Renal cortex interstitium (tissue), 11 donors: ENCODE measurements at regions not wholly inside any gene's neighbourhood (a gene's known extent, or its start where the extent isn't known, plus 50 kb on each side); places are given as distances from the start of the nearest gene placed in this dataset.
"Not testable (repeated sequence)": the region's sequence is repeated elsewhere in the genome, so short reads cannot be mapped to it uniquely, and the experiment has no call there.

Source experiments
- DNase-seq, 11 donors: peaks; one replicate each; pipeline ENCODE4 v3.0.0-alpha.2; 2013; ENCODE audit warnings: low read depth in 9 of 11, low spot score in 4 of 11; ENCODE audit errors: extremely low read depth in 1 of 11

DNA sequence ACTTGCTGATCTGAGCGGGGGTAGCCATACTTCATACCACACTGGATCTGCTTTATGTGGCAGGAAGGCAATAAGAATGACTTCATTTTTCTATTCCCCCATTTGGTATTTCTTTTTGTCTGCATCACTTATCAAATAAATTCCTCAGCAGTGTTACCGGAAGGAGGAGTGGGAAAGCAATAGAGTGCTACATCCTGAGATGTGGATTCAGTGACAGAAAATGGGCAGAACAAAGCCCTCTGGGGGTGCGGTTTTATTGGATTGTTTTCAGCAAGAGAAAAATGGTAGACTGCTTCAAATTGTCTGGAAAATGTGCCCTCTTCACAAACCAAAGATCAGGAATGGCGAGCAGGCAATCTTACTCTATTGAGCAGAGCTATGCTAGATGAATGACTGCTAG lies 751.9 kb upstream of the NEGR1 start:
- no peak for DNase-seq

DNA sequence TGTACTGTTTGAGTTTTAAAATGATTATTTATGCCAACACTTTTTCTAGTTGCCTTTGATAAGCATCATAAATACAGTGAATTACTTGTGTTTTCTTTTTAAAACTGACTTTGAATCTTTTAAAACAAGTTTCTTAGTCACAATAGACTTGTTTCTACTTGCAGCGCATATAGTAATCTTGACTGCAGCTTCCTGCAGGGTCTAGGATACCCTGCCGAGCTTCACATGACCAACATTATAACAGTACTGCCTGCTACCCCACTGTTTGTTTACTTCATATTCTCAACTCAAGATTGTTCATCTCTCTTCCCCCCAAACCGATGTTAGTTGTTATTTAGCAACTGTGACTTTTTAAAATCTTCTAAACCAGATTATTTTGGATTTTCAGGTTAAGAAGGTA lies 751.3 kb upstream of the NEGR1 start:
- no peak for DNase-seq

DNA sequence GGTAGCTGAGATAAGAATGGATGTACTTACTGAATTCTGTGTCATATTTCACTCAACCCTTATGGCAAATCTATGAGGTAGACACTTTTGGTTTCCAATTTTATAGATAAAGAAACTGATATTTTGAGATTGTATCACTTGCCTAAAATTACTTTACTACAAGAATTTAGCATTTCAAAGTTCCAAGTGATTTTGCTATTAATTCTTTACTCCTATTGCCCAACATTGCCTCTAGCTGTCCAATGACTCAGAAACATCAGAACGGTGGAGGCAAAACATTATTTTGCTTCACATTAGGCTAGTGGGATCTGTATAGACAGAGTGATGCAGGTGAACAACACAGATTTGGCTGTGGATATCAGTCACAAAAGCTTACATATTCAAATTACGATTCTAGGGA lies 747.2 kb upstream of the NEGR1 start:
- no peak for DNase-seq

DNA sequence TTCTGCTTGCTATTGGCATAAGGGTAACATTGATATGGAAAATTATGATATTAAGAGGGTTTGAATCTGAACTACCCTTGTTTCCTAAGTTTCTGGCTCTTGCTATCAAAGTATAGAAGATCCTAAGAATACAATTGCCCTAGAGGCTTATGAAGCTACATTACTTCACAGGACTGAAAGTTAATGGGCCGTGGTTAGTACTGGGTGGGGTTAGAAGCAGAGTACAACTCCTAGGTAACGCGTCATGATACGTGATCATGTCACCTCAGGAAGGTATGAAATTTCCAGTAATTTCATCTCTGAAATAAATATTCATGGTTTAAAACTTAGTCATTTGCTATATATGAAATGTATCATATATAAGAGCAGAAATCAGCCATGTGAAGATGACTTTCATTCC lies 743.8 kb upstream of the NEGR1 start:
- DNase-seq = no peak

DNA sequence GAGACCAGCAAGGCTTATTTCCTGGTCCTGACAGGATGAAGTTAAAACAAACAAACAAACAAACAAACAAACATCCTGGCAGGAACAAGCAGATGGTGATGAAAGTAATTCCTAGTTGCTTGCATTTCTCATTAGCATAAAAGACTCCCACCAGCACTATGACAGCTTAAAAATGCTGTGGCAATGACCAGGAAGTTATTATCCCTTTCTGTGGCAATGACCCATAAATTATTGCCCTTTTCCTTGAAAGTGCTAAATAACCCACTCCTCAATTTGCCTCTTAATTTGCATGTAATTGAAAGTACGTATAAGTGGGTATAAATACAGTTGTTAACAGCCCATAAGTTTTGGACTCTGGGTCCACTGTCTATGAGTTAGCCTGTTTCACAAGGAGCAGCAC lies 727.6 kb upstream of the NEGR1 start:
- DNase-seq = no peak

DNA sequence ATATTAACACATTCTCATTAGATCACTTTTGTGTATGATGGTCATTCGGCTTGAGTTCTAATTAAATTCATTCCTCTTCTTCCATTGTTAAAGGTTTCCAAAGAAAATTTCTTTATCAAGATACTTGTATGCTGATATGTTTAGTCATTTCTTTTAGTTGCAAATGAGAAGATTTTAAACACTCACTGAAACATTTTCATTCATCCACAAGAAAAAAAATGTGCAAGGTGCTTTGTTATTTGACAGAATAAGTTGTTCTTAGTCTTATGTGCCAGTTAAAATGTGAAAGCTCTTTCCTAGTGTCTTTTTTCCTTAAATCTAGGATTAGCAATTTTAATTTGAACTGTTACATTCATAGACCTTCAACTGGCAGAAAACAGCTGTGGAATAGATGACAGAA lies 727.0 kb upstream of the NEGR1 start:
- no peak for DNase-seq

DNA sequence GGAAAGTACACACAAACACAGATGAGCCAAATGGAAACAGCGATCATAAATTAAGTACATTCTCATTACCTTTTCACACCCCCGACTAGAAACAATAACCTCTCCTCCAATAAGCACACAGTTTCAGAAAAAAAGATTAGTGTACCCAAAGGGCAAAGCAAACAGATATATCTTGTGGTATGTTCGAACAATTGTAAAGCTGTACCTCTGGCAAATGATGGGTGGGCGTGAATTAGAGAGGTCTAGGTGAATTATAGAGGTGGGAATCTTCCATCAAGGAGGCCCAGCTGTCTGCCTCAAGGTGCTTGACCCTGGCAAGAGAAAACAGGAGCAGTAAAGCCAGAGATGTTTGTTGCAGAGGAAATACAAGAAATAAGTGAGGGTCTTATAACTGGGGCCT lies 715.3 kb upstream of the NEGR1 start:
- no peak for DNase-seq

DNA sequence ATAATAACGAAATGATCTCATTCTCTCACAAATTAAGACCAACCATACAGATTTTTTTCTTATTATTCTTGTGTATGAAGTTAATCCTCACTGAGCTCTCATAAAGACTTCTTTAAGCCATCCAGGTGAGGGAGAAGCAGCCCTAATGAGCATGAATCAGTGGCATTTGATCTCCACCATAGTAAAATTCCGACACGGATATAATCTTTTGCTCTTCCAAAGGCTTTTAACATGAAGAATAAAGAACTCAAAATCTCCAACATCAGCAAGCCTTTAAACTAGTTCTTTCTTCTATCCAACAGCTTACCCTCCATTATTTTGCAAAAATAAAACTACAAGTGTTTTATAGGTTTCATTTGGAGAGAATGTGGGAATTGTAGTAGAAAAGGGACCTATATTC lies 714.7 kb upstream of the NEGR1 start:
- DNase-seq = no peak

DNA sequence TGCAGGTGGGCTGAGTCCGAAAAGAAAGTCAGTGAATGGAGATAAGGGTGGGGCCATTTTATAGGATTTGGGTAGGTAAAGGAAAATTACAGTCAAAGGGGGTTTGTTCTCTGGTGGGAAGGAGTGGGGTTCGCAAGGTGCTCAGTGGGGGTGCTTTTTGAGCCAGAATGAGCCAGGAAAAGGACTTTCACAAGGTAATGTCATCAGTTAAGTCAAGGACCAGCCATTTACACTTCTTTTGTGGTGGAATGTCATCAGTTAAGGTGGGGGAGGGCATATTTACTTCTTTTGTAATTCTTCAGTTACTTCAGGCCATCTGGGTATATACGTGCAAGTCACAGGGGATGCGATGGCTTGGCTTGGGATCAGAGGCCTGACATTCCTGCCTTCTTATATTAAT lies 705.5 kb upstream of the NEGR1 start:
- not testable (repeated sequence) for DNase-seq

DNA sequence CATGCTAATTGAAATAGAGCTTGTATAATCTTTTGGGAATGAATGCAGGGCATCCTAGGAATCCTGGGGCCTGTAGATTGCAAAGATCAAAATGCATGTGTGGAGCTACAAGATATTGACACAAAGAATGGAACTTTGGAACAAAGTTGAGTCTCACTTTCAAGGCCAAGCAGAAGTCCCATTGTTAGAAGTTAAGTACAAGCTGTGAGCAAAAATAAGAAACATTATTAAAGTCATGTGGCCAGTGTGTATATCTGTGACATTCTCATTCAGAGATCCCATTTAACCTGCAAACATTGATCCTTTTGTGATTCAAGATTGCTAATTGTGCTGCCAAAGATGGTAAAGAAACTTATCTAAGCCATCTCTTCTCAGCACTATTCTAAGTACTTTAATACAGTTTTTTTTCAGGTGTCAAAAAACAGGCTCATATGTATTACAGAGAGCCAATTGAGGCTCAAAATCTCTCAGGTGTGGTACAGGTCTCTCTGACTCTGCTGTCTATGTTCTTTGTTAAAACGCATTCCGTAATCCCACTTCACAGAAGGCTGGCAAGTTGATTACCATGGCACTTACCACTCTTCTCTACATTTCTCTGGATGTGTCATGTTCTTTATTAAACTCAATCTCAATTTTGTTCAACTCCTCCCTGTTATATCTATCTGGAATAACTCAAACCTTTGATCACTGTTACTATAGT lies 704.4 kb upstream of the NEGR1 start:
- DNase-seq = no peak

DNA sequence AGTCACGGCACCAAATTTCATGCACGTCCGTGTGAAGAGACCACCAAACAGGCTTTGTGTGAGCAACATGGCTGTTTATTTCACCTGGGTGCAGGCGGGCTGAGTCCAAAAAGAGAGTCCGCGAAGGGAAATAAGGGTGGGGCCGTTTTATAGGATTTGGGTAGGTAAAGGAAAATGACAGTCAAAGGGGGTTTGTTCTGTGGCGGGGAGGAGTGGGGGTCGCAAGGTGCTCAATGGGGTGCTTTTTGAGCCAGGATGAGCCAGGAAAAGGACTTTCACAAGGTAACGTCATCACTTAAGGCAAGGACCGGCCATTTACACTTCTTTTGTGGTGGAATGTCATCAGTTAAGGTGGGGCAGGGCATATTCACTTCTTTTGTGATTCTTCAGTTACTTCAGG lies 702.7 kb upstream of the NEGR1 start:
- not testable (repeated sequence) for DNase-seq

DNA sequence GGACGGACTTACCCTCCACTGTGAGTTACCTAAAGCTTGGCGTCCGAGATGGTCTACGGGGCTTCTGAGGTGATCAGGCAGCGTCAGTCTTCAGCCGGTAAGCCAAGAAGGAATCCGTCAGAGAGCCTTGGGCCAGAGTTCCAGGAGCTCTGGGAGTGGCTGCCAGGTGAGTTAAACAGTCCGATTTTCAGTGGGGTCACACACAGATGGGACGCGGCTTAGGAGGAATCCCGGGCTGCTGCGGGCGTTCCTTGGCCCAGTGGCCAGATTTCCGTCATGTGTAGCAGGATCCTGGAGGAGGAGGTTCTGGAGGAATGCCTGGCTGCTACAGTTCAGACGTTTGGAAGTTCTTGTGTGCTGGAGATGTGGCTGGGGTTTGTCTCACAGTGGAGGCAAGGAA lies 700.7 kb upstream of the NEGR1 start:
- DNase-seq = not testable (repeated sequence)

DNA sequence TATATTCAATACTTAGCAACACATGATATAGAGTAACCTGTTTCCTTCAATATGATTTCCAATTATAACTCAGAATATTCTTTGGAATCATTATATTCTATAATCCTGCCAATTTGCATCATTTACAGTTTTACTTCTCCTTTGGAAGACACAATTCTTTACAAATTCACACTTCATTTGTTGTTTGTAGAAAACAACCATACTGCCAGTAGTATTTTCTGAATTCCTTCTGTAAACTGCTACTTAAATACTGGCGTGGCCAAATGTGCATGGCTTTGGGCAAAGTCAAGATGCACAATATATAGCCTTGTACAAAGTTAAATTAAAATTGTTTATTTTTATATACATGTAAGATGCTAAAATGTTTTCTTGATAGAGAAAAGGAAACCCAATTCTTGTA lies 687.1 kb upstream of the NEGR1 start:
- DNase-seq = no peak

DNA sequence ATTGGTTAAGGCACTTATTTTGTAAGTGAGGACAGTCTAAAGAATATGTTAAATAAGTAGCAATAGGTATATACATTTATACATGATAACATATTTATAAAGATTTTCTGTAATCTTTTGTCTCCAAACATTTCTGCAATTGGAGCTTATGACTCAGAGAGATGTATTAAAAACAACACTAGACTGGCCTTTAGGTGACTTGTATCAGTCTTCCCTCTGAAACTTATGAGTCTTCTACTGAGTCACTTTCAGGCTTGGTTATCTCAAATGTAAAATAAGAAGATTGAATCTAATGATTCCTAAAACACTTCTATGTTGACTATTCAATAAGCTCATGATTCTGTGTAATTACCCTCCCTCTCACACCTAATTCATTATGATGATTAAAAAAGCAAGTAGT lies 672.6 kb upstream of the NEGR1 start:
- DNase-seq = no peak

DNA sequence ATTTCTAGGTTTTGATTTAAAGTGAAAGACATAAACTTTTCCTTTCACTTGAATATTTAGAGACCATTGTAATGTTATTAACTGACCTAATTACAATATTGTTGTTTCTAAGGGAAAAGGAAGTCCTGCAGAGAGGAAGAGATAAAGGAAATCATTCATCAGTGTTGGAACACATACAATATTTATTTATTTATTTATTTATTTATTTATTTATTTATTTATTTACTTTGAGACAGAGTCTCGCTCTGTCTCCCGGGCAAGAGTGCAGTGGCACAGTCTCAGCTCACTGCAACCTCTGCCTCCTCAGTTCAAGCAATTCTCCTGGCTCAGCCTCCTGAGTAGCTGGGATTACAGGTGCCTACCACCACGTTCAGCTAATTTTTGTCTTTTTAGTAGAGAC lies 668.6 kb upstream of the NEGR1 start:
- DNase-seq = not testable (repeated sequence)

DNA sequence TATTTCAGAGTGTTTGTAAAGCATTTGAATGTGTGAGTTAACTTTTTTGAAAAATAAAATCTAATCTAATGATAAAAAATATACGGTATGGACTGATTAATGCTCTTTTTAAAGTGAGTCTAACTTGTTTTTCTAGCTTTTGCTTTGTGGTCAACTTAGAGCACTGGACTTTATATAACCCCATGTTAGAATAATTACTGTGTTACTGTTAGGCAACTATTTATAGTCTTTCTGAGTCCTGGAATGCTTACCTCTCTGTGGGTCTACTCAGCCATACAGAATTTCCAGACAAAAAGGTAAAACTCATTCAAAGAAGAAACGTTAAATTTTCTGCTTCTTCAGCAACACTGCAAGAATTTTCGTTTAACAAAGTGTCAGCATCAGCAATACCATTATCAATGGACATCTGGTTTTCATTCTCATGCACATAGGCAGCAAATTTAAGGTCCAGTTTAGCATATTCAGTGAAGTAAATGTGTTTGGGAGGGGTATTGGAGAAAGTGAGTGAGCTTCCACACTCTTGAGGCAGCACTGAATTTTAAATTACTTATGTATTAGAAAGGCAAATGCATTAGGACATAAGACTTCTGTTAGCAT lies 664.7 kb upstream of the NEGR1 start:
- no peak for DNase-seq

DNA sequence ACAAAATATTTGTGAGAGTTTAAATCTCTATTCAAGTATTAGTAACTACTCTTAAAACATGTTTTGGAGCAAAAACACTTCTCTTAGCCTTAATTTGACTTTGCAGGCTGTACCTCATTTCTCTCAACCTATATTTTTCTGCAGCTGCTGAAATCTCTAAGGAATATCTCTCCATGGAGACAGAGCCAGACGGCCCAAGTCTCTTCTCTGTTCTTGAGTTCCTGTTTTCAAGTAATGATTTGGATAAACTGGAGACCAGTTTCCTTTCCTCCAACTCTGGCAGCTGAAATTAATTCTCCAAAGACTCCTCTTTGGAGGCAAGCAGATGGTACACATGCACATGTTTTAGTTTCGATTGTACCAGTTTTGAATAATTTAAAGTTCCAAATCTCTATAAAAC lies 659.7 kb upstream of the NEGR1 start:
- DNase-seq = no peak

DNA sequence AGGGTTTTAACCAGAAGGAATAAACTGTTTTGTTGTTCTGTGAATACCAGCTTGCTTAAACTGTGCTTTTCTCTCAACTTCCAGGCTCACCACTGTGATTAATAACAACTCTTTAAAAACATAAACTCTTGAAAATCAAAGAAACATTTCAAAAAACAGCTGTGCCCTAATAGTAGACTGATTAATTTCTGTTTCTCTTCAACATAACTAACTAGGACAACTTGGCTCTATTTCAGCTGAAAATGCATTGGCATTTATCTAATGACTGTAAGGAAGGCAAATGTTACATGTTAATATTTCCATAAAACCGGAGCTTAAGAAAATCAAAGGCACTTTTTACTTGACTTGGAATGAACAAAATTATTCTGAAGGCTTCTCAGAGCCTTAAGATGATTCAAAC lies 656.1 kb upstream of the NEGR1 start:
- no peak for DNase-seq

DNA sequence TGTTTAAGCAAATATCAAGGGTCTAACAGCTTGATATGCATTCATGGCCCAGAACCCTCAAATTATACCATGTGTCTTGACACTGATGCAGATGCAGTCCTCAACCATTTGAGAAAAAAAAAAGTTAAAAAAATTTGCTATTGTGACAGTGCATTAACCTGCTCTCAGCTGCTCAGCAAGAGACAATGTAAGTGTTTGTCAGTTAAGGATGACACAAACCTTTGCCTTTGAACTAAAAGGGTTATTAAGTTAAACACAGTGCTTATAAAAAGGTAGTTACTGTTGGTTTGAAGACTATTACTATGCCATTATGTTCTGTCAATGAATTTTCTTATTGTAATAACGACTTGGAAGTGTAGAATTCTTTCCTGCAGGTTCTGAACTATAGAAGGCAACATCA lies 655.6 kb upstream of the NEGR1 start:
- no peak for DNase-seq

DNA sequence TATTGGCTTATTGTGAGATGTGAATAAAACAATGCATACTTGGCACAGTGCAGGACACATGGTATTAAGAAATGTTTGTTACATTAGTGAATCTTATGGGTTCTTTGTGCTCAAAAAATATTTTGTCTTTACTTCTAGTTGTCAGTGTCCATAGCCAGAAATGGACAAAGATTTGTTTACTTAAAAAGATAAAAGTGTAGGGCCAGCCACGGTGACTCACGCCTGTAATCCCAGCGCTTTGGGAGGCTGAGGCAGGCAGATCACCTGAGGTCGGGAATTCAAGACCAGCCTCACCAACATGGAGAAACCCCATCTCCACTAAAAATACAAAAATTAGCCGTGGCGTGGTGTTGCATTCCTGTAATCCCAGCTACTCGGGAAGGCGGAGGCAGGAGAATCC lies 654.6 kb upstream of the NEGR1 start:
- no peak for DNase-seq

DNA sequence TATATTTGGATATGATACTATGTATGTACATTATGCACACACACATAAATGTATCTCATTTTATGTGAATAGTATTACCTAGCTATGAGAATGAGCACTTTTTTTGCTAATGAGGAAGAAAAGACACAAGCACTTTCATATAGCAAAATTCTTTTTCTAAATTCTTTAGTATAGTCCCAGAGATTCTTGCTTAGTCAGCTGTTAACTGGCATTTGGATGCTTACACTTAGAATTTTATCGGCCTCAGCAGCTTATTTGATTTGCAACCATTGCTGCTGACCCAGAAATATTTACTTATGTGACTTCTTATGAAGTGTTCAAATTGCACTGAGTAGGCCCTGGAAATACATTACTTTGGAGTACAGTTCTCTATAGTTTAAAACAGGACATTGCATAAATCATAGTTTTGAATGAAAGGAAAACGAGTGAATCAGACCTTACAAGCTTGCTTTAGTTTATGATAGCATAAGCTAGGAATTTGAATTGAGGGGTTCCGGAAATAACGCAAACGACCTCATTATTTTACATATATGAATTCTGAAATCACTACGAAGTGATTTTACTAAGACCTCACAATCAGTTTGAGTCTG lies 653.9 kb upstream of the NEGR1 start:
- no peak for DNase-seq
